Mammary epithelial cell (primary cell): ENCODE measurements at regions not wholly inside any gene's neighbourhood (a gene's known extent, or its start where the extent isn't known, plus 50 kb on each side); places are given as distances from the start of the nearest gene placed in this dataset.

Experiments used
- EZH2 ChIP-seq: IDR thresholded peaks from 2 replicates; pipeline ENCODE4 v1.6.1; 2012; ENCODE audit warnings: low read length, inconsistent platforms, borderline replicate concordance
- TF ChIP-seq, protein P1 (sequence below), 2 donors: IDR thresholded peaks in 1 of 2; conservative IDR thresholded peaks in 1 of 2; 2 replicates each; pipeline ENCODE4 v1.5.1; 2011 to 2012; ENCODE audit warnings: inconsistent platforms in 2 of 2, low read length in 2 of 2, mild to moderate bottlenecking in 2 of 2, control low read depth in 1 of 2, low read depth in 1 of 2; ENCODE audit not compliant: insufficient read depth in 1 of 2; ENCODE audit errors: extremely low read depth in 1 of 2

DNA sequence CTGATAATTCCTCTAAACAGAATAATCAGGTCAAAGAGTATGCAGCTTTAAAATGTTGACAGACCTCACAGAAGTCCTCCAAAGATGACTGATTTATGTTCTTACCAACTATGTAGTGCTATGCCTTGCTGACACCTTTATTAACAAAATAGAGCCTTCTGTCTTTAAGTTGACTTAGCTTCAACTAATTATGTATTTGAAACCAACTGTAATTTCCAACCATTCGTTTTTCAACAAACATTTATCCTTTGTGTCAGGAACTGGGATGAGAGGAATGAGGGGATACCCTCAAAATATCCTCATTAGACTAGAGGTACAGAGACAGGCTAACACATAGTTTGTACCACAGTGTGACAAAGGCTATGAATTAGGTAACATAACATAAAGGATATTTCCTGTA lies 186.2 kb upstream of the ZNF217 start:
- TF ChIP-seq, protein P1, sequence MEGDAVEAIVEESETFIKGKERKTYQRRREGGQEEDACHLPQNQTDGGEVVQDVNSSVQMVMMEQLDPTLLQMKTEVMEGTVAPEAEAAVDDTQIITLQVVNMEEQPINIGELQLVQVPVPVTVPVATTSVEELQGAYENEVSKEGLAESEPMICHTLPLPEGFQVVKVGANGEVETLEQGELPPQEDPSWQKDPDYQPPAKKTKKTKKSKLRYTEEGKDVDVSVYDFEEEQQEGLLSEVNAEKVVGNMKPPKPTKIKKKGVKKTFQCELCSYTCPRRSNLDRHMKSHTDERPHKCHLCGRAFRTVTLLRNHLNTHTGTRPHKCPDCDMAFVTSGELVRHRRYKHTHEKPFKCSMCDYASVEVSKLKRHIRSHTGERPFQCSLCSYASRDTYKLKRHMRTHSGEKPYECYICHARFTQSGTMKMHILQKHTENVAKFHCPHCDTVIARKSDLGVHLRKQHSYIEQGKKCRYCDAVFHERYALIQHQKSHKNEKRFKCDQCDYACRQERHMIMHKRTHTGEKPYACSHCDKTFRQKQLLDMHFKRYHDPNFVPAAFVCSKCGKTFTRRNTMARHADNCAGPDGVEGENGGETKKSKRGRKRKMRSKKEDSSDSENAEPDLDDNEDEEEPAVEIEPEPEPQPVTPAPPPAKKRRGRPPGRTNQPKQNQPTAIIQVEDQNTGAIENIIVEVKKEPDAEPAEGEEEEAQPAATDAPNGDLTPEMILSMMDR (conservative IDR thresholded peaks at IDR 0.05 in 1 of 2, IDR thresholded peaks at IDR 0.05 in 1 of 2; ENCODE audit: extremely low read depth in 1 of 2, insufficient read depth in 1 of 2, low read depth in 1 of 2, low read length in 2 of 2), result no peak
- no peak for TF ChIP-seq EZH2
